NCI-H1092 treated with DMSO at 0.1 percent for 48 hours (cell line): ENCODE measurements at regions not wholly inside any gene's neighbourhood (a gene's known extent, or its start where the extent isn't known, plus 50 kb on each side); places are given as distances from the start of the nearest gene placed in this dataset.

Experiments used
- DNase-seq: peaks from one replicate; lab custom pipeline; 2025; lab: John Stamatoyannopoulos, UW

DNA sequence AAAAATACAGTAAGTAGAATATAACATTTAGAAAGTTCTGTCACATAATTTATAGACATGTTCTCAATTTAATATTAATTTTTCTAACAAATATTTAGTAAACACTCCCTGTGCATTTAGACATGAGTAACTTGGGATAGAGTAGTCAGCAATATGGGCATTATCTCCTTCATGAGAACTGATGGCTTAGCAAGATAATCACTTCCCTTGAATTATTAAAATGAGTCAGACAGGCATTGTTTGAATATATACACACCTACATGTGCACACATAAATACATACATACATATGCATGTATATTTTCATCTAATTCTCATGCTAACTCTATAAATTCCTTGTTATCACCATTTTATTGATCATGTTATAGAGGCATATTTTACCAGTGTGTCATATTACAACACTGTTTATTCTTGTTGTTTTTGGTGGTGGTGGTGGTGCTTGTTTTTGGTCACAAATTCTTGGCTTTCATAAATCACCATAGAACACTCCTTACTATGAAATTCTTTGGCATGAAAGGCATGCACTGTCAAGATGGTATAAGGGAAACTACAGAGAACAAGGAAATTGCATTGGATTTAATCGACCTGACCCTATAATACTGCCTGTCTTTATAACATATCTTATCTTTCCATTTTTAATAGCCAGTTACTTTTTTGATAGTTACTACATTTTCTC is 434.5 kb upstream of the MANEA start:
- no peak for DNase-seq

DNA sequence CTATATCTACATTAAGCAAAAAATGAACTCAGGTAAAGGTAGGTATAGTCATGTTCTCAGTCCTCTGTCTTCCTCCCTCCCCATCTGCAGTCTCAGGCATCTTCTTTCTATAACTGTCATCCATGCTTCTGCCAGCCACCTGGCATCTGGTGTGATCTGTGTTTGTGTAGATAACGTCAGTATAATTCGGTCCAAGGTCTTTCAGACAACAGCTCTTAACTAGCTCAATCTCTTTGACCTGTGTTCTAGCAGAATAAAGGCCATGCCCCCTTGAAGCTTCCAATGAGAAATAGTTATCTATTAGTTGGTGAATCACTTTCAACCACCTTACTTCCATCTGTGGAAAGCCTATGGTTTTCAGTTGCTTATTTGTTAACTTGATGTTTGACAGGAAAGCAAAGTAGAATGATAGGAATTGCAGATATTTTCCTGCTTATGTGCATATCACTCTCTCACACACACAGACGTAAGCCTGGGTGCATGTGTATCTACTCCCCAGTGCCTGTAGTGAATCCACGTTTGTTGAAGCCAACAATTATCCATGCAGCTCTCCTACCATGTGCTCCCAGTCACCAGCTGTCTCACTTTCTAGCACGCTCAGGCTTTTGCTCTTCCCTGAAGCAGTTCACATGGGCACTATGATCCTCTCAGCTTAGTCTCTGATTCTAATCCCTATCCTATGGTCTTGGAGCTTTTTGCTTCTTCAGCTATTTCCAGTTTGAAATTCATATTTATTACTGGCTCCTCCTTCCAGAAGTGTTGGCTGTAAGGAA is 433.7 kb upstream of the MANEA start:
- DNase-seq: no peak

DNA sequence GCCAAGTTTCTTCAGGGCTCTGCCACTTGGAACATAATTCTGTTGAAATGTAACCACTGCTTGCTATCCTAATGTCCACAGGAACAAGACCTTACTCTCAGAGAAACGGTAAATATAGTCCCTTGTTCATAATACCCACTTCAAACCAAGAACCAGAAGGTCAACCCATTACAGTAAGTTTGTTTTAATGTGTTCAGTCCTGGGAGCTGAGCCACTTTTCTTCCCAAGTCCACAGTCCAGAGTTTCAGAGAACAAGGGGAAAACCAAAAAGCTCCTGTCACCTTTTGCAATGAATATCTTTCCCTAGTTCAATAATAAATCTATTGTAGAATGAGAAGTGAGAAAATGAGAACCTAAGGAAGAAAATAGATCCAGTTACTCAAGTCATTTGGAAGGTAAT is 431.9 kb upstream of the MANEA start:
- DNase-seq: no peak

DNA sequence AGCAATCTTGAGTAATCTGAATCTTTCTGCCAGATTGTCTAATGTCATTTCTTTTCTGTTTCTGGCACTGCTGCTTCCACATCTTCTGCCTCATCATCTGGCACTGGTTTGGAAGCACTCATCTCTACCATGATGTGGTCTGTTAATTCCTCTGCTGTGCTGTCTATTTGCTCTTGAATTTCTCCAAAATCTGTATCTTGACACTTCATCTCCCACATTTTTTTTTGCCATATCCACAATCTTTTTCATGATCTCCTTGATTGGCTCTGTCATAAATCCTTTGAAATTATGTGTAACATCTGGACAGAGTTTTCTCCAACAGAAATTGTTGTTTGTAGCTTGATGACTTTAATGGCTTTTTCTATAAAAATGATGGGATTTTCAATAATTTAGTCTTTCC is 417.8 kb upstream of the MANEA start:
- DNase-seq: no peak

DNA sequence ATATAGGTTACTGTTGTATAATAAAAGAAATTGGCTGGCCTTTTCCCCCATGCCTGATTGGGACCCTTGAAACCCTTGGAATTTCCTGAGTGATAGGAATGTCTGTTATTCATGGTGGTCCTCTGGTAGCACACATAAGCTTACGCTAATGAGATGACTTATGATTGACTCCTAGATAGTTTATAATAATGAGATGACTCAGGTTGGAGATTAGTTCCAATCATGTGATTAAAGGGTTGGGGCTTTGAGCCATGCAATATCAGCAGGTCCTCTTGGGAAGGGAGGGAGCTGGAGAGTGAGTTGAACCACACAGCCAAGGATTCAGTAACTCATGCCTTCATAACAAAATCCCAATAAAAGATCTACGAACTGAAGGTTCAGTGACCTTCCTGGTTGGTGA is 407.6 kb upstream of the MANEA start:
- DNase-seq: no peak

- DNase-seq: no peak
Observed at GRCh38 chr6:95175927-95176675, 401.2 kb upstream of the MANEA start.

- no peak for DNase-seq
Observed at GRCh38 chr6:95185874-95186273, 391.5 kb upstream of the MANEA start.

- no peak for DNase-seq
Observed at GRCh38 chr6:95186710-95187109, 390.6 kb upstream of the MANEA start.

DNA sequence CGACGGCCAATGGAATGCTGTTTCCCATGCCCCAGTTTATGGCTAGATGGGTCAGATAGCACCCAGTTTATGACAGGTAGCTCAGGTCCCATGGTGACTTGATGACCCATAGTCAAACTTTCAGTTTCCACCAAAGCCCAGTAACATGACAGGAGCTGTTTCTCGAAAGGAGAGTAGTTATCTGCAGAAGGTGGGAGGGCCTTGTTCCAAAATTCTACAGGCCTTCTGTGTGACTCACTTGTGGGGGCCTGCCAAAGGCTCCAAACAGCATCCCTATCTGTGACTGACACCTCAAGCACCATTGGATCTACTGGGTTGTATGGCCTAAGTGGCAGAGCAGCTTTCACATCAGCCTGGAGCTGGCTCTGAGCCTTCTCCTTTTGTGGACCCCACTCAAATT is 379.7 kb upstream of the MANEA start:
- DNase-seq: no peak

- peak; percentile 50 for DNase-seq
Observed at GRCh38 chr6:95203153-95203754, 374.1 kb upstream of the MANEA start.

DNA sequence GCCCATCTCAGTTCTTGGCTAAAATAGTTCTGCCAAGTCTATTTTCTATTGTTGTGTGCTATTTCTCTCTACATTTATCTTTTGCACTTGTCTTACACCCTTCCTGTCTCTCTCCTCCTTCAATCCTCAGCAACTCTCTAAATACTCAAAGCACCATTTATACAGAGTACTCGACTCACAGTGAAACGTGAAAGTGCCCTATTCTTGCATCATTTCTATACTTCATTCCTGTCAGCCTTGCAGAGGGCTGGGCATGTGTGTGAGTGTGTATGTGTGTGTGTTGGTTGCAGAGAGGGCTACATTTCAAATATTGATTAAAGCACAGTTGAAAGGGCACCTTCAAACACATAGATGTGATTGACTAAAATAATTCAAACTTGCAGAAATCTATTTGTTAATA is 373.2 kb upstream of the MANEA start:
- no peak for DNase-seq

DNA sequence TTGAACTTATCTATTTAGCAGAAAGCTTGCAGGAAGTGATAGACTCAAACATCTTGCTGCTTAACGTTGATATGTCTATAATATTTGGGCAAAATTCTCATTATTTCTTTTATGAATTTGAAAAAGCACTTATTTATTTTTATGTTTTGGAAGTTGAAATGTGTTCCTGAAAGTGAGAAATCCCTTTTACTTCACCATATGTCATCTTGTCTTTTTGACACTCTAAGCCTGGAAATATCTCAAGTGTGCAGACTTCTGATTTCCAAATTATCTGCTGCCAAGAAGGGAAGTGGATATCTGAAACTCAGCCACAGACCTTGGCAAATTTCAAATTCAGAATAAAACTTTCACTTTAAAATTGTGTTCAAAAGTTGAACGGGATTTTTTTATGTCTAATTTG is 368.7 kb upstream of the MANEA start:
- DNase-seq: no peak

- no peak for DNase-seq
Observed at GRCh38 chr6:95209074-95209473, 368.3 kb upstream of the MANEA start.

- DNase-seq: no peak
Observed at GRCh38 chr6:95216555-95216954, 360.8 kb upstream of the MANEA start.

GRCh38 chr6:95227351-95227750 is 350.0 kb upstream of the MANEA start:
- peak; percentile 72 for DNase-seq

DNA sequence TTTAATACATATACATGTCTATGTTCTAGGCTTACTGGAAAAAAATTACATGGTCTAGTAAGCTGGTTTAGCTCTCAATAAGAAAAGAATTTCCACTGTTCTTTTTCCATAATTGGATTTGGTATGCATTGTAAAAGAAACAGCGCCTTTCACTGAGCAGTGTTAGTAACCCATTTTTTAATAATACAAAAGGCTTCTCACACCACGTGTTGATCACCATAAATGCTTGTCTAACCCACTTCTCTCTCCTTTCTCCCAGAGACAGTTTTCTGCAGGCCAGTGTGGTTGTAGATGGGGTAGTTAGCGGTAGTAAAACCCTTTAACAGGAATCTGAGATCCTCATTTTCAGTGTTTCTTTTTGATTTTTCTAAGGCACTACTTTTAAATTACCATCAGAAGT is 348.7 kb upstream of the MANEA start:
- DNase-seq: peak; percentile 50

GRCh38 chr6:95230071-95230740 is 347.1 kb upstream of the MANEA start:
- peak; percentile 4 for DNase-seq

GRCh38 chr6:95231416-95231815 is 345.9 kb upstream of the MANEA start:
- DNase-seq: no peak

- DNase-seq: no peak
Observed at GRCh38 chr6:95232446-95232845, 344.9 kb upstream of the MANEA start.

GRCh38 chr6:95233879-95234278 is 343.5 kb upstream of the MANEA start:
- DNase-seq: no peak

DNA sequence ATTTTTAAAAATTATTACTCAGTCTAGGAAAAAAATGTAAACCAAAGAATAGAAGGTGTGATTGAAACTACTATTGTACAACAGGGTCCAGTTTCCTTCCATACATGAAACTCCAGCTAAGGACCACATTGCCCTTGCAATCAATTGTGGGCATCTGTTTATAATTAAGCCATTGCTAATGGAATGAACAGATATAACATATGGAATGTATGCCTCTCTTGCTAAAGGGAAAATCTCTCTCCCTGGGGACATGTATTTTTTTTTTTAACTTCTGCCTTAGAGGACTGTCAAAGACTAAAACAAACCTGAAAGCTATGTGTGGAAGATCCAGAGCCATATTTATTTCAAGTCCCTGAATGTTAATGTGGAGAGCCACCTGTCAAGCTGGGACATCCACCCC is 336.8 kb upstream of the MANEA start:
- DNase-seq: no peak

- no peak for DNase-seq
Observed at GRCh38 chr6:95242560-95242959, 334.8 kb upstream of the MANEA start.
